HG03457 (cell line): ENCODE measurements at regions not wholly inside any gene's neighbourhood (a gene's known extent, or its start where the extent isn't known, plus 50 kb on each side); places are given as distances from the start of the nearest gene placed in this dataset.
A peak's percentile ranks its signal among the peaks of the same experiment; 100 is the strongest.
"Not testable (repeated sequence)": the region's sequence is repeated elsewhere in the genome, so short reads cannot be mapped to it uniquely, and the experiment has no call there.

Source experiments
- ATAC-seq: cut with Tn5 transposase; IDR thresholded peaks from one replicate; pipeline ENCODE4 v1.9.1; 2021; ENCODE audit warnings: moderate number of reproducible peaks; ENCODE audit not compliant: unreplicated experiment

- no peak for ATAC-seq
These were observed 115.3 kb upstream of the NDUFV2 start for GRCh38 chr18:8987241-8987640.

- peak; percentile 74 for ATAC-seq
These were observed 114.1 kb upstream of the NDUFV2 start for GRCh38 chr18:8988260-8988871.

GRCh38 chr18:8989017-8989416 lies 113.5 kb upstream of the NDUFV2 start:
- no peak for ATAC-seq

GRCh38 chr18:8989855-8990254 lies 112.6 kb upstream of the NDUFV2 start:
- no peak for ATAC-seq

- ATAC-seq: no peak
These were observed 112.0 kb upstream of the NDUFV2 start for GRCh38 chr18:8990276-8991031.

GRCh38 chr18:8991155-8991554 lies 111.3 kb upstream of the NDUFV2 start:
- ATAC-seq: no peak

GRCh38 chr18:8992500-8992899 lies 110.0 kb upstream of the NDUFV2 start:
- ATAC-seq: not testable (repeated sequence)

GRCh38 chr18:8994603-8995002 lies 107.9 kb upstream of the NDUFV2 start:
- no peak for ATAC-seq

GRCh38 chr18:8995096-8995495 lies 107.4 kb upstream of the NDUFV2 start:
- ATAC-seq: no peak

- ATAC-seq: no peak
These were observed 105.6 kb upstream of the NDUFV2 start for GRCh38 chr18:8996771-8997432.

GRCh38 chr18:8997634-8998033 lies 104.9 kb upstream of the NDUFV2 start:
- no peak for ATAC-seq

- no peak for ATAC-seq
These were observed 103.8 kb upstream of the NDUFV2 start for GRCh38 chr18:8998481-8999217.

- ATAC-seq: no peak
These were observed 102.6 kb upstream of the NDUFV2 start for GRCh38 chr18:8999872-9000271.

GRCh38 chr18:9000733-9001132 lies 101.8 kb upstream of the NDUFV2 start:
- no peak for ATAC-seq

GRCh38 chr18:9001209-9001608 lies 101.3 kb upstream of the NDUFV2 start:
- no peak for ATAC-seq

- no peak for ATAC-seq
These were observed 98.9 kb upstream of the NDUFV2 start for GRCh38 chr18:9003406-9004100.

- ATAC-seq: not testable (repeated sequence)
These were observed 98.2 kb upstream of the NDUFV2 start for GRCh38 chr18:9004308-9004707.

GRCh38 chr18:9007700-9008099 lies 94.8 kb upstream of the NDUFV2 start:
- ATAC-seq: not testable (repeated sequence)

- ATAC-seq: no peak
These were observed 94.2 kb upstream of the NDUFV2 start for GRCh38 chr18:9008200-9008708.
